ENCODE measurements at regions not wholly inside any gene's neighbourhood (a gene's known extent, or its start where the extent isn't known, plus 50 kb on each side); places are given as distances from the start of the nearest gene placed in this dataset.

GRCh38 chr18:47758000-47758399 lies 172.5 kb downstream of the SMAD2 start:
- DNase-seq = no peak

DNA sequence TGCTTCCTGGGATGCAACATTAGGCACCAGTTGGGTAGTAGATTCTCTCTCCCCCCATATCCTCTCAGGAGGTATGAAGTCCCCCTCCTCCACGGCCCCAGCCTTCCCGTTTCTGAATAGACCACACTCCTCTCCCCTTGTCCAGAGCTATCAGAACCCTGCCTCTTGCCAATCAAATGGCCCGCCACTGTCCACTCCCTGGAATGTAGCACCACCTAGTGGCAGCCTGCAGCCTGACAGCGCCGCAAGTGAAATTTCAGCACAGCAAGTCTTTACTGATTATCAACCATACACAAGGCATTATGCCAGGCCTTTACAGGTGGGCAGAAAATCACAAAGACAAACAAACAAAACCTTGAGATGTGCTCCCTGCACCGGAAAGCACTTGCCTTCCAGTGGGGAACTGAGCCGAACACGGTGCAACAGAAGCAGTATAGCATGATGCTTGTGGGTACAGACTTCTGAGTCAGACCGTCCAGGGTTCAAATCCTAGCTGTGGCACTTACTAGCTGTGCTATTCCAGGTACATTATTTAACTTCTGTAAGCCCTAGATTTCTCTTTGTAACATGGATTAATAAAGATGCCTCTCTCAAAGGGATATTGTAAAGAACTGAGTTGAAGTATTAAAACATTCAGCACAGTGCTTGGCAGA lies 174.0 kb downstream of the SMAD2 start:
- DNase-seq = no peak

- DNase-seq = no peak
These were observed 175.4 kb downstream of the SMAD2 start for GRCh38 chr18:47755102-47755456.

DNA sequence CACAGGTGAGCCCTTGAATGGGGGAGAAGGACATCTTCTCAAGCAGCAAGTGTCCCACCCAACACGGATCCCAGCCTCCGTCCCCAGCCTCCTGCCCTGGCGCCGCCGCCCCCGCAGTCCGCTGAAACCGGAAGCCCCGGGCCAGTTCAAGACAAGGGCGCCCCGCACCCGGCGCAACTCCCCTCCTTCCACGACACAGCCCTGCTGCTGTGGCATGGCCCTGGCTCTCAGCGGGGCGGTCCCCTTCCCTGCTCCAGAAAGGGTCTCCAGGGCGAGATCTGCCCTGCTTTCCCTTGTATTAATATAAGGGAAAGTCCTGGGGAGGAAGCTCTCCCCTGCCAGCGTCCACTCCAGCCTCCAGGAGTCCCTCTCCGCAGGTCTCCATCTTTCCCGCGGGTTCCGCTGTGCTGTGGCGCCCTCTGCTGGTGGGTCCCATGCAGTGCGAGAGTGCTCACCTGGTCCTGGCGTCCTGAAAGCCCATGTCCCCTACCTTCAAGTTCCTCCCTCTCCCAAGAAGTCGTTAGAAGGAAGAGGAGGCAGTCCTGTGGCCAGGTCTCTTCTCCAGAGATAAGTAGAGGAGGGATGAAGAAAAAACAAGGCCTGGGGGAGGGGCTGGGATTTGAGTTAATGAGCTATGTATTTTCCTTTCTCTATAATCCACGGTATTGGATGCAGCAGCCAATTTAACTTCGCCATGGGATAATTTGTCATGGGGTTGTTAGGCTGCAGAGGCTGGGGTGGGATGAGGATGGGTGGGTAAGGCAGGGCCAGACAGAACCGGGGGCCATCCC lies 176.0 kb downstream of the SMAD2 start:
- no peak for DNase-seq

GRCh38 chr18:47752796-47753645 lies 177.4 kb downstream of the SMAD2 start:
- DNase-seq = no peak

- DNase-seq = no peak
These were observed 179.5 kb downstream of the SMAD2 start for GRCh38 chr18:47750889-47751423.

DNA sequence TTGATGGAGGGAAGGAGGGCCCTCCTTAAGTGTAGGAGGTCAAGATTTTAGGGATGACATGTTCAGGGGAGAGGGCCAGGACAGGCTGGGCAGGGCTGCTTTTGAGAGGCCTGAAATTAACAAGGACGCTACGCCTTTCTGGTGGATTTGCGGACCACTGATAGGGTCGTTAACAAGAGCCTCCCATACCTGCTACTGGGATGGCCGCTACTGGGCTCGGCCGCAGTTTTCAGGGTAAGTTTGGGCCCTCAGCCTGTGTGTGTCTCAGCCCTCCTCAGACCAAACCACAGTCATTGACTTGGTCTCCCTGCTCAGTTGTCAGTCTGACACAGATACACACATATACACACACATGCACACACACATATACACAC lies 180.9 kb downstream of the SMAD2 start:
- no peak for DNase-seq

- DNase-seq = no peak
These were observed 181.4 kb downstream of the SMAD2 start for GRCh38 chr18:47748847-47749599.

DNA sequence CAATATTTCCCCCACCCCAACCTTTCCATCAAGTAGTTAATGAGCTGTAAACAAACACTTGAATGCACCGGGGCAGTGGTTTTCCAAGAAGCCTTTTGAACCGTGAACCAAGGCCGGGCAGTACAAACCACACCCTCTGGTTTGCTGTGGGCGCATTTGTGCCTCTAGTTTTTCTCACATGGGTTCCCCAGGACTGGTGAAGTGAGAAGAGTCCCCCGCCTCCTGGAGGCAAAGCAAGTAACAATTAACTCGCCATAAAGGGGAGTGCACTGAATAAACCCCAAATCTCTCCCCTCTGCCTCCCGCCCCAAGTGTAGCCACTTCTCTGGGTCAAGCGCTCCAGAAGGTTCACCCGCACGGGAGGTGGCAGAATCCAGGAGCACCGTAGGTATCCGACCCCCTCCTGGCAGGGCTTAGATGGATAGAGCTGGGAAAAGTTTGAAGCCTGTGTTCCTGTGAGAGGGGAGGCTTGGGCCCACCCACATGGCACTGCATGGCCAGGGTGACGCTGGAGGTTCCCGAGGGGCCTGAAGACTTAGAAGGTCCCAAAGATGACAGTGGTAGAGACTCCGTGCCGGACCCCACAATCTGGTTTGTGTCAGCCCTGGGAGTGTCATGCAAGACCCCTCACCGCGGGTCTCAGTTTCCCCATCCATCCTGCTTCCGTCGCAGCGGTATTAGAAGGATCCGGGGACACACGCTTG lies 182.2 kb downstream of the SMAD2 start:
- DNase-seq = no peak

- DNase-seq = no peak
These were observed 183.1 kb downstream of the SMAD2 start for GRCh38 chr18:47747260-47747795.

DNA sequence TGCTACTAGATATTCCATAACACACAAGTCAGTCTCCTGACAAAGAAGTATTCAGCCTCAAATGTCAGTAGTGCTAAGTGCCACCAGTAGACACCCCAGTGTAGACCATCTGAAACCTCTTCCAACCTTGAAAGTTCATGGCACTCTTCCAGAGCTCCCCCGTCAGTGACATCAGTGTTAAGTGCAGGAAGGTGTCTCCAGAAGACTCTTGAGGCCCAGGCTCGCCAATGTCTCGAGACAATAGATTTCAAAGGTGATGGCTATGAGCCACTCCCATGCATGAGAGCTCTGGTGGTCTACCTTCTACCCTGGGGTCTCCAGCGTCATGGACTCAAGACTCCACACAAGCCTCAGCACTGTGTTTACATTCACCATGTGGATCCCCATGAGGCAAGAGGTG lies 183.8 kb downstream of the SMAD2 start:
- DNase-seq = no peak

DNA sequence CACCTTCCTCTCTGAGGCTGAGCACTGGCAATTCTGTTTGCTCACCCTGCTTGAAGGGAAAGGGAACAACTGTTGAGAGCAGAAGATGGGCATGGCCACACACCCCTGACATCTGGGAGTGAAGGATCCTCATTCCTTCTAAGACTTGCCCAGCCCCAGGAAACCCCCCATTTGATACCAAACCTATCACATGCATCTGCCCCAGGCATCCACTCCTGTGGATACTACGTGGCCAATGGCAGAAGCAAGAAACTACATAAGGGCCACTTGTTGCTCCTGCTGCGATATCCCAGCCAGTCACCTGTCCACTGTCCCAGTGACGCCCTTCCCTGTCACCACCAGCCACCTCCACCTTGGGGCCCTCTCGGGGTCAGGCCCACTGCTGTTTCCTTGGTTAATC lies 185.2 kb downstream of the SMAD2 start:
- no peak for DNase-seq

DNA sequence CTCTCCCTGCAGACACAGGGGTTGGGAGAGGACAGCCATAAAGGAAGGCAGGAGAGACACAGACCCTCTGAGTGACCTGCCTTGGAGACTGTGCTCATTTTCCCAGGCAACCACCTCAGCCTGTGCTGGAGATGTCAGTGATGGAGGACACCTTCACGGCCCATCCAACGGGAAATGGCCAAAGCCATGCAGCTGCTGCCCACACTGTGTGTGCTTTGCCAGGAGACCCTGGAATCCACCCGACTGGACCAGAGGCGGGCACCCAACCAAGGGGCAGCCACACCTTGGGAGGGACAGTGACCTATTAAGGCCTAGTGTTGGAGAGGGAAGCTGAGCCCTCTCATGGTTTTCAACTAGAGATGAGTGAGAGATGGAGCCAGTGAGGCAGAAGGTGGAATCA lies 192.5 kb downstream of the SMAD2 start:
- no peak for DNase-seq

- no peak for DNase-seq
These were observed 193.1 kb downstream of the SMAD2 start for GRCh38 chr18:47737198-47737830.

- DNase-seq = no peak
These were observed 193.9 kb downstream of the SMAD2 start for GRCh38 chr18:47736376-47737140.

DNA sequence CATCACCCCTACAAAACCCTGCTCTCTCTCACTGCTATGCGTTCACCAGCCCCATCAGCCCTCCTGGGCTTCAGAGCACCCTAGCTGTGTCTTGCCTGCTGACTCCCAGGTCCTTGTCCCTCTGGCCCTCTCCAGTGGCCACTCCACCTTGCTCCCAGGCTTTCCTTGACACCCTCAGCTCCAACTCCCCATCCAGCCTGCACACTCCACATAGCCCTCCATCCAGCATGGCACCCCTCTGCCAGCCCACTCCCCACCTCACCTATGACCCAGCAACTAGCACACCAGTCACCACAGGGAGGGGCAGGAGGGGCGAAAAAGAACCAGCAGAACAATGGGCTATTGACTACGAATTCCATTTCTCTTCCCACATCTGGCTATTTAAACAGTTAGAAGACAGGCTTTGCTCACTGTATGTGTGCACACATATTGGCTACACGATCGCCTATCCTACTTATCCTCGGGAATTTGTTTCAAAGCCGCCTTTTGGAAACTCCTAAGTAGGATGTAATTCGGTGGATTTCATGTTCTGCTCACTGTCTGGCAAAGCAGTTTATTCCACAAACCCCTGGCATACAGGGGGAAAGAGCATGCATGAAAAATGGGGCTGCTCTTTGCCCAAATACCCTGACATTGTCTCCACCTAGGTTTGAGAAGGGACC lies 195.3 kb downstream of the SMAD2 start:
- DNase-seq = no peak

GRCh38 chr18:47731276-47731675 lies 199.2 kb downstream of the SMAD2 start:
- DNase-seq = no peak

DNA sequence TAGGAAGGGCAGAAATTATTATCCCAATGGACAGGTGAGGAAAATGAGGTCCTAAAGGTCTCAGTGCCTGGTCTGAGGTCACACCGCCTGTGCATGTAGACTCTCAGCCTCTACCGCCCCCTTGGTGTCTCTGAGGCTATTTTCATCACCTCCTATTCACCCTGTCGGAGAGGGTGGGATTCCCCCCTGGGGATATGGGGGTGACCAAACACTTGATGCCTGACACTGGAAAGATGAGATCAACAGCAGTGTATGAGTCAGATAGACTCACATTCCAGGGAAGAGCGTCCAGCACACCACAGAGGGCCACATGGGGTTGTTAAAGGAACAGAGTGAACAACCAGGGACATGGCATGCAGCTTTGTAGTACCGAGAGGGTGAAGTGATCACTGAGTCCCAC lies 199.7 kb downstream of the SMAD2 start:
- DNase-seq = no peak

DNA sequence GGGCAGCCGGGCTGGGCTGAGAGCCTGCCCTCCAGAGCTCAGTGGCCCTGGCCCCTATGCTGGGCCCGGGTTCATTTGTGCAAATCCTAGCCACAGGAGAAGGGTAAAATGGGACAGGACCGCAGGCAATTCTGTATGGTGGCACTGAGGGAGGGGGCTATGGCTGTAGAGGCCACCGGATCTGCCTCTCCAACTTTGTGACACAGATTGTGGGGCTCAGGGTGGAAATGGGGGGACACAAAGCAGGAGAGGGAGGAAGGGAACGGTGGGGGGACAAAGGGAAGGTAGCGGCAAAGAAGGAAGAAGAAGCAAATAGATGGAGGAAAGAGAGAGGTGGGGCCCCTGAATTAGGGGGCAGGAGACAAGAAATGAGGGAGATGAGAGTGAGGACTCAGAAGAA lies 201.1 kb downstream of the SMAD2 start:
- no peak for DNase-seq

DNA sequence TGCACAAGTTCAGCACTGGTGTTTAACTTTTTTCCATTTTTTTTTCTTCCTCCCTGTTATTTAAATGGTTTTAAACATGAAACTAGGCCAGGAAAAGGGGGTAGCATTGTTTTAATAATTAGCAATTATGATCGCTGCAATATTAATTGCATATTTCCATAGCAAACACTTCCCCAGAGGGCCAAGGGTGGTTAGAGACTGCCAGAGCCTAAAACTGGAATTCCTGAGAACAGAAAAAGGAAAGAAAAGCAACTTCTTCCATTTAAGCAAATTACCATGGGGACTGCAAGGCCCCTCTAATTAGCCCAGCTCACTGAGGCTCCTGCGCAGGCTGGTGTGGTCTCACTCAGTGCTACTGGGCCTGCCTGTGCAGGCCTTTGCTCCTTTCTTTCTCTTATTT lies 201.5 kb downstream of the SMAD2 start:
- no peak for DNase-seq

Data from NCI-H510A (cell line).